C4-2B (cell line): ENCODE measurements at regions not wholly inside any gene's neighbourhood (a gene's known extent, or its start where the extent isn't known, plus 50 kb on each side); places are given as distances from the start of the nearest gene placed in this dataset.

Experiments
- ZFX ChIP-seq: fragments of 450-650 bp; IDR thresholded peaks from 2 replicates; pipeline ENCODE4 v1.6.1; 2017
- TF ChIP-seq, protein P1 (sequence below): fragments of 450-650 bp; conservative IDR thresholded peaks from 2 replicates; pipeline ENCODE4 v1.5.1; 2017; ENCODE audit warnings: mild to moderate bottlenecking

GRCh38 chr4:14711259-14711658 is 291.0 kb upstream of the CPEB2 start:
- TF ChIP-seq, protein P1, sequence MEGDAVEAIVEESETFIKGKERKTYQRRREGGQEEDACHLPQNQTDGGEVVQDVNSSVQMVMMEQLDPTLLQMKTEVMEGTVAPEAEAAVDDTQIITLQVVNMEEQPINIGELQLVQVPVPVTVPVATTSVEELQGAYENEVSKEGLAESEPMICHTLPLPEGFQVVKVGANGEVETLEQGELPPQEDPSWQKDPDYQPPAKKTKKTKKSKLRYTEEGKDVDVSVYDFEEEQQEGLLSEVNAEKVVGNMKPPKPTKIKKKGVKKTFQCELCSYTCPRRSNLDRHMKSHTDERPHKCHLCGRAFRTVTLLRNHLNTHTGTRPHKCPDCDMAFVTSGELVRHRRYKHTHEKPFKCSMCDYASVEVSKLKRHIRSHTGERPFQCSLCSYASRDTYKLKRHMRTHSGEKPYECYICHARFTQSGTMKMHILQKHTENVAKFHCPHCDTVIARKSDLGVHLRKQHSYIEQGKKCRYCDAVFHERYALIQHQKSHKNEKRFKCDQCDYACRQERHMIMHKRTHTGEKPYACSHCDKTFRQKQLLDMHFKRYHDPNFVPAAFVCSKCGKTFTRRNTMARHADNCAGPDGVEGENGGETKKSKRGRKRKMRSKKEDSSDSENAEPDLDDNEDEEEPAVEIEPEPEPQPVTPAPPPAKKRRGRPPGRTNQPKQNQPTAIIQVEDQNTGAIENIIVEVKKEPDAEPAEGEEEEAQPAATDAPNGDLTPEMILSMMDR, result no peak
- TF ChIP-seq ZFX, result no peak
